Body of pancreas (tissue), 4 donors: ENCODE measurements at regions not wholly inside any gene's neighbourhood (a gene's known extent, or its start where the extent isn't known, plus 50 kb on each side); places are given as distances from the start of the nearest gene placed in this dataset.

ENCODE experiments used
- CTCF ChIP-seq, 7 experiments: fragments of 450-650 bp in 4 of 7; fragments of 200-600 bp in 3 of 7; sonication (generic) in 3 of 7; IDR thresholded peaks; one replicate each; pipeline ENCODE4 v1.5.1; 2016 to 2019; ENCODE audit warnings: antibody characterized with exemption in 7 of 7
- POLR2A ChIP-seq, 3 donors: fragments of 450-650 bp; IDR thresholded peaks; one replicate each; pipeline ENCODE4 v1.6.1; 2016; ENCODE audit warnings: antibody characterized with exemption in 3 of 3, mild to moderate bottlenecking in 2 of 3

GRCh38 chr18:60123031-60123430, 223.2 kb downstream of the PMAIP1 start:
- no peak for TF ChIP-seq POLR2A (IDR thresholded peaks at IDR 0.05)
- TF ChIP-seq CTCF (IDR thresholded peaks at IDR 0.05), result no peak
